Prostate gland (tissue), 2 donors: ENCODE measurements at regions not wholly inside any gene's neighbourhood (a gene's known extent, or its start where the extent isn't known, plus 50 kb on each side); places are given as distances from the start of the nearest gene placed in this dataset.

Experiments used
- DNase-seq: peaks from one replicate; pipeline ENCODE4 v3.0.0-alpha.2; 2019; ENCODE audit warnings: low spot score
- H3K27ac ChIP-seq, 2 donors: fragments of 200-600 bp; sonication (generic); 2 replicates each; pipeline ENCODE4 v1.5.1; 2017 to 2019
- H3K27me3 ChIP-seq: fragments of 200-600 bp; sonication (generic); replicated peaks from 2 replicates; pipeline ENCODE4 v1.5.1; 2019; ENCODE audit not compliant: insufficient read depth
- H3K36me3 ChIP-seq, 2 donors: fragments of 200-600 bp; sonication (generic); 1 replicate in 1 of 2; 2 replicates in 1 of 2; pipeline versions ENCODE4 v1.5.1 to v1.8.1; 2017 to 2019
- H3K4me1 ChIP-seq: fragments of 200-600 bp; sonication (generic); replicated peaks from 2 replicates; pipeline ENCODE4 v1.5.1; 2019
- H3K4me3 ChIP-seq, 2 donors: fragments of 200-600 bp; sonication (generic); 2 replicates each; pipeline ENCODE4 v1.5.1; 2017 to 2019
- H3K9me3 ChIP-seq: fragments of 200-600 bp; sonication (generic); 2 replicates; pipeline ENCODE4 v1.5.1; 2017
- POLR2A ChIP-seq: fragments of 450-650 bp; IDR thresholded peaks from one replicate; pipeline ENCODE4 v1.6.1; 2016; ENCODE audit warnings: antibody characterized with exemption, mild to moderate bottlenecking
- POLR2AphosphoS5 ChIP-seq: sonication (generic); formaldehyde crosslinking; IDR thresholded peaks from one replicate; pipeline ENCODE4 v1.6.1; 2017; ENCODE audit warnings: antibody characterized with exemption
- WGBS: methylation state at CpG from one replicate; pipeline ENCODE4 v1.1.5; 2018; 5-methylcytosine and 5-hydroxymethylcytosine counted together
- intact Hi-C: fragments of 100-400 bp; cut with DNase I; formaldehyde crosslinking; loops from one replicate; pipeline ENCODE4 v1.14.2; 2022
- TF ChIP-seq, protein P1 (sequence below), 4 experiments: fragments of 200-600 bp in 2 of 4; fragments of 450-650 bp in 2 of 4; sonication (generic) in 2 of 4; IDR thresholded peaks; 1 replicate in 3 of 4; 2 replicates in 1 of 4; pipeline ENCODE4 v1.5.1; 2016 to 2019; ENCODE audit warnings: antibody characterized with exemption in 4 of 4, mild to moderate bottlenecking in 2 of 4, moderate library complexity in 2 of 4

DNA sequence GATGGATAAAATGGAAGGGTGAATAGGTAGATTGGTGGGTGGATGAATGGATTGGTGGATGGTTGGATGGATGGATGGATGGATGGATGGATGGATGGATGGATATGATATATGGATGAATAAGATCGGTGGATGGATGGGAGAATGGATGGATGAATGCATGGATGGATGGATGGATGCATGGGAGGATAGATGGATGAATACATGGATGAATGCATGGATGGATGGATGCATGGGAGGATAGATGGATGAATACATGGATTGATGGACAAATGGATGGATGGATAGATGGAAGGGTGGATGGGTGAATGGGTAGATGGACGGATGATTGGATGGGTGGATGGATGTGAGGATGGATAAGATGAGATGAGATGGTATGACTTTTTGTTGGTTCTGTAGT is 95.7 kb upstream of the DUSP22 start:
- no peaks in the 10 kb centered on the region for H3K4me1 ChIP-seq
- no peaks in the 10 kb centered on the region for H3K36me3 ChIP-seq
- no peak overlapping the region for H3K27ac ChIP-seq
- no peak for TF ChIP-seq POLR2AphosphoS5
- TF ChIP-seq, protein P1, sequence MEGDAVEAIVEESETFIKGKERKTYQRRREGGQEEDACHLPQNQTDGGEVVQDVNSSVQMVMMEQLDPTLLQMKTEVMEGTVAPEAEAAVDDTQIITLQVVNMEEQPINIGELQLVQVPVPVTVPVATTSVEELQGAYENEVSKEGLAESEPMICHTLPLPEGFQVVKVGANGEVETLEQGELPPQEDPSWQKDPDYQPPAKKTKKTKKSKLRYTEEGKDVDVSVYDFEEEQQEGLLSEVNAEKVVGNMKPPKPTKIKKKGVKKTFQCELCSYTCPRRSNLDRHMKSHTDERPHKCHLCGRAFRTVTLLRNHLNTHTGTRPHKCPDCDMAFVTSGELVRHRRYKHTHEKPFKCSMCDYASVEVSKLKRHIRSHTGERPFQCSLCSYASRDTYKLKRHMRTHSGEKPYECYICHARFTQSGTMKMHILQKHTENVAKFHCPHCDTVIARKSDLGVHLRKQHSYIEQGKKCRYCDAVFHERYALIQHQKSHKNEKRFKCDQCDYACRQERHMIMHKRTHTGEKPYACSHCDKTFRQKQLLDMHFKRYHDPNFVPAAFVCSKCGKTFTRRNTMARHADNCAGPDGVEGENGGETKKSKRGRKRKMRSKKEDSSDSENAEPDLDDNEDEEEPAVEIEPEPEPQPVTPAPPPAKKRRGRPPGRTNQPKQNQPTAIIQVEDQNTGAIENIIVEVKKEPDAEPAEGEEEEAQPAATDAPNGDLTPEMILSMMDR (IDR thresholded peaks at IDR 0.05), result no peak
- TF ChIP-seq POLR2A, result no peak
- no peak for DNase-seq
- intact Hi-C loops, result no loop called here
- WGBS, result 94% methylated on average over 2 of the region's 2 CpGs
- no peaks in the 10 kb centered on the region for H3K9me3 ChIP-seq
- no peak overlapping the region for H3K4me3 ChIP-seq
- H3K27me3 ChIP-seq, result no peaks in the 10 kb centered on the region

DNA sequence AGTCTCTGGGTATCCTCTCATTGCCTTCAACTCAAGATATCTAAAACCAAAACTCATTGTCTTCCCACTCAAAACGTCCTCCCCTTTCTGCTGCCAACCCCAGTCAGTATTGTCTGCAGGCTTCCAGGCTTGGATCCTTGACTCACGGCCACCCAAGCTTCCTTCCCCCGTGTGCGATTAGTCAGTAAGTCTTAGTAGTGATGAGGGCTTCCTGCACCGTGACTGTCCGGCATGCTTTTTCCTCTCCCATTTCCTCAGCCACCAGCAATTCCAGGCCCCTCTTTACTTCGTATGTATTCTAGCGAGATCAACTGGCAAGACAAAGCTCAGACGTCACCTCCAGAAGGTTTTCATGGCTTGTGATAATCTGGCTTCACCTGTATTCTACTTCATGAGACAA is 88.6 kb upstream of the DUSP22 start:
- DNase-seq, result no peak
- Histone ChIP-seq H3K9me3 (no peaks in the 10 kb centered on the region), H3K27ac (no peak overlapping the region), H3K27me3 (no peaks in the 10 kb centered on the region), H3K4me3 (no peak overlapping the region), H3K4me1 (no peaks in the 10 kb centered on the region), H3K36me3 (no peaks in the 10 kb centered on the region)
- 90% methylated on average over 9 of the region's 9 CpGs for WGBS
- TF ChIP-seq POLR2AphosphoS5 (no peak), POLR2A (no peak)
- TF ChIP-seq, protein P1 (IDR thresholded peaks at IDR 0.05), result no peak
- intact Hi-C loops, result no loop called here

DNA sequence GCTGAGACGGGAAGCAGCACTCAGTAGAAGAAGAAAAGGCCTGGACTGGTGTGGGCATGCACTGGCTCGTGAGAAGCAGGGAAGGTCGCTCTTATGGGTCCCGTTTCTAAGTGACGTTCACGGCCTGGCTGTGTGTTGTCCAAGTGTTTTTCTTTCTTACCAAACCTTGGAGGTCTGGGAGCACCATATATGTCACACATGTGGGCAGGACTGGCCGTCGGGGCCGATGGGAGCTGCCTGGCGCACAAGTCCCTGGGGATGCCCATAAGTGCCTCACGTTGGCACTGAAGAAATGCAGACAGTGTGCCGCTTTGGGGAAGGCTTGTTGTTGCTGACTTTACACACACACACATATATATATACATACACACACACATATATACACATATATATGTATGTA is 86.0 kb upstream of the DUSP22 start:
- no peaks in the 10 kb centered on the region for H3K4me1 ChIP-seq
- H3K27ac ChIP-seq, result no peak overlapping the region
- H3K9me3 ChIP-seq, result no peaks in the 10 kb centered on the region
- WGBS, result 77% methylated on average over 12 of the region's 12 CpGs
- TF ChIP-seq, protein P1 (IDR thresholded peaks at IDR 0.05), result no peak
- TF ChIP-seq POLR2AphosphoS5 (no peak), POLR2A (no peak)
- intact Hi-C loops, result no loop called here
- H3K36me3 ChIP-seq, result no peaks in the 10 kb centered on the region
- H3K4me3 ChIP-seq, result no peak overlapping the region
- peaks cover 2% of the 10 kb centered on the region for H3K27me3 ChIP-seq
- no peak for DNase-seq

DNA sequence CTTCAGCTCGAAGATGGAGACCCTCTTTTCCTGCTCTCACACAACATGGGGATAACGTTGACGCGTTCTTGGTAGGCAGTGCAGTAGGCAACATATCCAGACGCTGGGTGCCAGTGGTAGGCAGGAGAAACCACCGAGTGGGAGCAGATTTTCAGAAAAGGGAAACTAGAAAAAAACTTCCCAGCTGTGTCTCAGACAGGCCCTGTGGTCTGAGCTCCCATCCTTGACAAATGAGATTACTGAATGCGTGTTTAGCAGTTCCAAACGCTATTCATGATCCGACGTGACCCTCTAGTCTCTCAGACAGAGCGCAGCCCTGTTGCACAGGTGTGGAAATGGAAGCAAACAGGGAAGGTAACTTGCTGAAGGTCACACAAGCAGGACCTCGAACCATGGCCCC is 83.9 kb upstream of the DUSP22 start:
- Histone ChIP-seq H3K4me3 (no peak overlapping the region), H3K36me3 (no peaks in the 10 kb centered on the region), H3K27me3 (peaks cover 2% of the 10 kb centered on the region), H3K4me1 (no peaks in the 10 kb centered on the region), H3K9me3 (no peaks in the 10 kb centered on the region), H3K27ac (no peak overlapping the region)
- intact Hi-C loops, result no loop called here
- no peak for TF ChIP-seq POLR2A
- TF ChIP-seq, protein P1 (IDR thresholded peaks at IDR 0.05), result no peak
- no peak for TF ChIP-seq POLR2AphosphoS5
- DNase-seq, result no peak
- 83% methylated on average over 12 of the region's 12 CpGs for WGBS

DNA sequence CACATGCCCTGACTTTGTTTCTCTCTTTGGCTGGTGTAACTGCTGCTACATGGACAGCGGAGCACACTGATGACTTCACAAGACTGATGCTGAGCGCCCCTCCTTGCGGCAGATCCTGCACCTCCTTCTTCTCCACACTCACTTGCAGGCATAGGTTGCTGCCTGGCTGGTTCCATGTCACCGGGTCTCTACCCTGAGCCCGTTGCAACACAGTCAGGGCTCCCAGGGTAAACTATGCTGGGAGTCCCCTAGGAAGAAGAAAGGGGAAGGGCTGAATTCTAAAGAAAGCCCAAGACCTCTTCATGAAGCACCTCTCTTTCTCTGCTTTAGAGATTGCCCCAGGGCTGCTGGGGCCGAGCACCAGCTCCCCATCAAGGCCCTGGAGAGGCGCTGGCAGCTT is 83.3 kb upstream of the DUSP22 start:
- H3K27me3 ChIP-seq, result peaks cover 2% of the 10 kb centered on the region
- DNase-seq, result no peak
- H3K36me3 ChIP-seq, result no peaks in the 10 kb centered on the region
- no peaks in the 10 kb centered on the region for H3K9me3 ChIP-seq
- H3K27ac ChIP-seq, result no peak overlapping the region
- intact Hi-C loops, result no loop called here
- H3K4me1 ChIP-seq, result no peaks in the 10 kb centered on the region
- WGBS, result 79% methylated on average over 7 of the region's 7 CpGs
- no peak for TF ChIP-seq POLR2AphosphoS5
- no peak for TF ChIP-seq POLR2A
- TF ChIP-seq, protein P1 (IDR thresholded peaks at IDR 0.05), result no peak
- H3K4me3 ChIP-seq, result no peak overlapping the region
